ENCODE measurements at regions not wholly inside any gene's neighbourhood (a gene's known extent, or its start where the extent isn't known, plus 50 kb on each side); places are given as distances from the start of the nearest gene placed in this dataset.

GRCh38 chr1:94306521-94306920 is 69.1 kb upstream of the ARHGAP29 start:
- Histone ChIP-seq H3K4me2 (ENCODE audit: low read length) (no peak overlapping the region), H2AFZ (ENCODE audit: low read depth, low read length) (no peak overlapping the region), H3K4me3 (ENCODE audit: low read length) (no peak overlapping the region), H4K20me1 (ENCODE audit: insufficient read depth, low read length) (no peaks in the 10 kb centered on the region), H3K27me3 (ENCODE audit: low read depth, low read length) (peaks cover 3% of the 10 kb centered on the region; the same call in 1 of the 2 replicates), H3K9me3 (ENCODE audit: insufficient read depth, low read length) (no peaks in the 10 kb centered on the region), H3K9ac (ENCODE audit: low read length) (no peak overlapping the region), H3K36me3 (replicated peaks; ENCODE audit: low read depth, low read length) (no peaks in the 10 kb centered on the region), H3K27ac (ENCODE audit: low read length) (no peak overlapping the region), H3K79me2 (ENCODE audit: low read length) (no peaks in the 10 kb centered on the region), H3K4me1 (ENCODE audit: low read length) (no peaks in the 10 kb centered on the region)
- TF ChIP-seq CTCF (IDR thresholded peaks at IDR 0.05; ENCODE audit: low read depth, low read length) (no peak), EZH2phosphoT487 (IDR thresholded peaks at IDR 0.05; ENCODE audit: low read depth) (no peak)

GRCh38 chr1:94305704-94306103 is 68.3 kb upstream of the ARHGAP29 start:
- Histone ChIP-seq H3K4me2 (ENCODE audit: low read length) (no peak overlapping the region), H3K36me3 (replicated peaks; ENCODE audit: low read depth, low read length) (no peaks in the 10 kb centered on the region), H2AFZ (ENCODE audit: low read depth, low read length) (no peak overlapping the region), H3K4me3 (ENCODE audit: low read length) (no peak overlapping the region), H3K79me2 (ENCODE audit: low read length) (no peaks in the 10 kb centered on the region), H3K4me1 (ENCODE audit: low read length) (no peaks in the 10 kb centered on the region), H3K9me3 (ENCODE audit: insufficient read depth, low read length) (no peaks in the 10 kb centered on the region), H3K27ac (ENCODE audit: low read length) (no peak overlapping the region), H3K9ac (ENCODE audit: low read length) (no peak overlapping the region), H4K20me1 (ENCODE audit: insufficient read depth, low read length) (no peaks in the 10 kb centered on the region), H3K27me3 (ENCODE audit: low read depth, low read length) (peaks cover 3% of the 10 kb centered on the region; the same call in 1 of the 2 replicates)
- TF ChIP-seq CTCF (IDR thresholded peaks at IDR 0.05; ENCODE audit: low read depth, low read length) (no peak), EZH2phosphoT487 (IDR thresholded peaks at IDR 0.05; ENCODE audit: low read depth) (no peak)

- no peak overlapping the region for H3K4me2 ChIP-seq (ENCODE audit: low read length)
- H3K4me1 ChIP-seq (ENCODE audit: low read length): no peaks in the 10 kb centered on the region
- no peaks in the 10 kb centered on the region for H3K36me3 ChIP-seq (replicated peaks; ENCODE audit: low read depth, low read length)
- TF ChIP-seq EZH2phosphoT487 (IDR thresholded peaks at IDR 0.05; ENCODE audit: low read depth) (no peak), CTCF (IDR thresholded peaks at IDR 0.05; ENCODE audit: low read depth, low read length) (no peak)
- H3K9ac ChIP-seq (ENCODE audit: low read length): no peak overlapping the region
- no peaks in the 10 kb centered on the region for H3K79me2 ChIP-seq (ENCODE audit: low read length)
- no peak overlapping the region for H2AFZ ChIP-seq (ENCODE audit: low read depth, low read length)
- H3K4me3 ChIP-seq (ENCODE audit: low read length): no peak overlapping the region
- H3K27ac ChIP-seq (ENCODE audit: low read length): no peak overlapping the region
- no peaks in the 10 kb centered on the region for H3K9me3 ChIP-seq (ENCODE audit: insufficient read depth, low read length)
- H3K27me3 ChIP-seq (ENCODE audit: low read depth, low read length): peaks cover 3% of the 10 kb centered on the region; the same call in 1 of the 2 replicates
- H4K20me1 ChIP-seq (ENCODE audit: insufficient read depth, low read length): no peaks in the 10 kb centered on the region
Observed at GRCh38 chr1:94304553-94304952, 67.2 kb upstream of the ARHGAP29 start.

GRCh38 chr1:94303005-94303404 is 65.6 kb upstream of the ARHGAP29 start:
- Histone ChIP-seq H3K79me2 (ENCODE audit: low read length) (no peaks in the 10 kb centered on the region), H3K36me3 (replicated peaks; ENCODE audit: low read depth, low read length) (no peaks in the 10 kb centered on the region), H3K9ac (ENCODE audit: low read length) (no peak overlapping the region), H4K20me1 (ENCODE audit: insufficient read depth, low read length) (no peaks in the 10 kb centered on the region), H3K9me3 (ENCODE audit: insufficient read depth, low read length) (no peaks in the 10 kb centered on the region), H2AFZ (ENCODE audit: low read depth, low read length) (no peak overlapping the region), H3K4me1 (ENCODE audit: low read length) (no peaks in the 10 kb centered on the region), H3K4me3 (ENCODE audit: low read length) (no peak overlapping the region), H3K4me2 (ENCODE audit: low read length) (no peak overlapping the region), H3K27me3 (ENCODE audit: low read depth, low read length) (no peaks in the 10 kb centered on the region), H3K27ac (ENCODE audit: low read length) (no peak overlapping the region)
- TF ChIP-seq CTCF (IDR thresholded peaks at IDR 0.05; ENCODE audit: low read depth, low read length): no peak
- no peak for TF ChIP-seq EZH2phosphoT487 (IDR thresholded peaks at IDR 0.05; ENCODE audit: low read depth)
